Psoas muscle (tissue), 7 donors: ENCODE measurements at regions not wholly inside any gene's neighbourhood (a gene's known extent, or its start where the extent isn't known, plus 50 kb on each side); places are given as distances from the start of the nearest gene placed in this dataset.

Experiments
- ATAC-seq, 4 donors: fragments of 200-7000 bp; cut with Tn5 transposase; one replicate each; pipeline ENCODE4 v1.9.1; 2020; ENCODE audit warnings: moderate library complexity in 3 of 4, mild to moderate bottlenecking in 2 of 4
- DNase-seq, 2 donors: peaks; one replicate each; pipeline ENCODE4 v3.0.0-alpha.2; 2020
- H3K27ac ChIP-seq: fragments of 200-600 bp; one replicate; pipeline ENCODE4 v1.8.0; 2022
- H3K27me3 ChIP-seq, 3 donors: fragments of 200-600 bp in 1 of 3; one replicate each; pipeline versions ENCODE4 v1.6.1 to v1.8.0; 2013 to 2022; ENCODE audit warnings: low read length in 2 of 3, mild to moderate bottlenecking in 2 of 3, moderate library complexity in 1 of 3; ENCODE audit not compliant: insufficient read depth in 3 of 3
- H3K36me3 ChIP-seq, 2 donors: fragments of 200-600 bp in 1 of 2; one replicate each; pipeline versions ENCODE4 v1.6.1 to v1.8.0; 2013 to 2022; ENCODE audit warnings: low read depth in 1 of 2, mild to moderate bottlenecking in 1 of 2, moderate library complexity in 1 of 2; ENCODE audit not compliant: insufficient read depth in 1 of 2
- H3K4me1 ChIP-seq: fragments of 200-600 bp; one replicate; pipeline ENCODE4 v1.8.0; 2022
- H3K4me3 ChIP-seq: fragments of 200-600 bp; one replicate; pipeline ENCODE4 v1.8.0; 2022; ENCODE audit warnings: mild to moderate bottlenecking
- H3K9me3 ChIP-seq: fragments of 200-600 bp; one replicate; pipeline ENCODE4 v1.8.0; 2022
- WGBS, 3 donors: extraction: QIAGEN DNeasy Blood & Tissue Kit; methylation state at CpG; one replicate each; pipeline versions ENCODE4 v1.1.6 to v1.1.7; 2013; 5-methylcytosine and 5-hydroxymethylcytosine counted together
- intact Hi-C, 2 donors: fragments of 100-400 bp; cut with DNase I; formaldehyde crosslinking; loops; one replicate each; pipeline versions ENCODE4 v1.11.0 to v1.14.2; 2022
- TF ChIP-seq, protein P1 (sequence below): fragments of 200-600 bp; IDR thresholded peaks from one replicate; pipeline ENCODE4 v1.8.0; 2022; ENCODE audit warnings: antibody characterized with exemption
- donor health status: healthy with polysubstance abuse.
- donor health status: DM: no; HTN: no; CAD: no; lungs with moderate emphysema.
- donor health status: Bipolar disorder and iron deficiency.
- donor health status: healthy.
- donor health status: DM: yes; HTN: yes; CAD: no.
- donor health status: DM: no; HTN: no; CAD: no.
- donor health status: DM: yes; HTN: yes; CAD: no.

GRCh38 chr14:34014936-34015335 lies 64.1 kb upstream of the EGLN3 start:
- intact Hi-C loops: loop anchor here in 1 of 2 donors (5.0 kb wide), 1 partner anchor 92 kb away; no protein-coding TSS in a partner anchor
- TF ChIP-seq, protein P1, sequence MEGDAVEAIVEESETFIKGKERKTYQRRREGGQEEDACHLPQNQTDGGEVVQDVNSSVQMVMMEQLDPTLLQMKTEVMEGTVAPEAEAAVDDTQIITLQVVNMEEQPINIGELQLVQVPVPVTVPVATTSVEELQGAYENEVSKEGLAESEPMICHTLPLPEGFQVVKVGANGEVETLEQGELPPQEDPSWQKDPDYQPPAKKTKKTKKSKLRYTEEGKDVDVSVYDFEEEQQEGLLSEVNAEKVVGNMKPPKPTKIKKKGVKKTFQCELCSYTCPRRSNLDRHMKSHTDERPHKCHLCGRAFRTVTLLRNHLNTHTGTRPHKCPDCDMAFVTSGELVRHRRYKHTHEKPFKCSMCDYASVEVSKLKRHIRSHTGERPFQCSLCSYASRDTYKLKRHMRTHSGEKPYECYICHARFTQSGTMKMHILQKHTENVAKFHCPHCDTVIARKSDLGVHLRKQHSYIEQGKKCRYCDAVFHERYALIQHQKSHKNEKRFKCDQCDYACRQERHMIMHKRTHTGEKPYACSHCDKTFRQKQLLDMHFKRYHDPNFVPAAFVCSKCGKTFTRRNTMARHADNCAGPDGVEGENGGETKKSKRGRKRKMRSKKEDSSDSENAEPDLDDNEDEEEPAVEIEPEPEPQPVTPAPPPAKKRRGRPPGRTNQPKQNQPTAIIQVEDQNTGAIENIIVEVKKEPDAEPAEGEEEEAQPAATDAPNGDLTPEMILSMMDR: no peak
- H3K36me3 ChIP-seq: no peaks in the 10 kb centered on the region
- no peaks in the 10 kb centered on the region for H3K27me3 ChIP-seq
- peaks cover 15% of the 10 kb centered on the region for H3K4me1 ChIP-seq
- ATAC-seq (no peak), DNase-seq (no peak)
- no peaks in the 10 kb centered on the region for H3K9me3 ChIP-seq
- no peak overlapping the region for H3K4me3 ChIP-seq
- 90 to 98% (median 90%) methylated on average over 3 of the region's 3 CpGs for WGBS, 3 donors
- no peak overlapping the region for H3K27ac ChIP-seq

- 47 to 68% (median 49%) methylated on average over 4 of the region's 4 CpGs for WGBS, 3 donors
- intact Hi-C loops: loop anchor here in 1 of 2 donors (5.0 kb wide), 1 partner anchor 94 kb away; no protein-coding TSS in a partner anchor
- Histone ChIP-seq H3K4me3 (no peak overlapping the region), H3K9me3 (peaks cover 3% of the 10 kb centered on the region), H3K36me3 (no peaks in the 10 kb centered on the region), H3K27ac (no peak overlapping the region), H3K4me1 (peaks cover 5% of the 10 kb centered on the region), H3K27me3 (no peaks in the 10 kb centered on the region)
- DNase-seq: no peak
- ATAC-seq: no peak
- TF ChIP-seq, protein P1: no peak
Observed at GRCh38 chr14:34013721-34014060, 62.8 kb upstream of the EGLN3 start.

DNA sequence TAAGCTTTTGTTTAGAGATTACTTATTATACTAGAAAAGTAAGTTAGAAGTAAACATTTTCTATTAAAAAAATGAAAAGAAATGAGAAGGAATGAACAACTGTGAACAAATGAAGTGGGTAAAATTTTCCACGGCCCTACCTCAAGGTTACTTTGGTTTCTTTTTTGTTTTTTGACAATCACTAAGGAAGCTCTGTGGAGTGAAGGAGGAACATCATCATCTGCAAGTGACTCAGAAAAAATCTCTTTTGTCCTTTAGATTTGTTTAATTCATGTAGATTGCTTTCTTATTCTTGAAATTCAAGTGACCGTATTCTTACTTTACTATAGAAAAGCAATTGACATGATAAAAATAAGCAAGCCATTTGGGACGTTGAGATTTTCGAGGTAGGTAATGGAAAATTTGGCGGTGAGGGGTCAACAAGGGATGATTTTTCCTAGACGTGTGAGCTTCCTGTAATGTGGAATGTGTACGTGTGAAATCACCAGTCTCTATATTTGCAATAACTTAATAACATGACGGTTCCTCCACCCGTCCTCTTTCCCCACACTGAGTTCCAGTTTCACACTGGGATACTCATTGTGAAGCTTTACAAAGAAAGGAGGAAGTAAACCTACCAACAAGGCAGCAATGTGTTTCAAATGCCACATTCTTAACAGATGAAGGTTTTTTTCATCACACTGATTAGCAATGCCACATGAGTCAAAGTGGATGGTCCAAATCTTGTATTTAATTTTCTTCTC lies 62.3 kb upstream of the EGLN3 start:
- ATAC-seq: no peak
- H3K27me3 ChIP-seq: no peaks in the 10 kb centered on the region
- H3K9me3 ChIP-seq: peaks cover 3% of the 10 kb centered on the region
- intact Hi-C loops: loop anchor here in 1 of 2 donors (5.0 kb wide), 1 partner anchor 94 kb away; no protein-coding TSS in a partner anchor
- TF ChIP-seq, protein P1: no peak
- 71 to 77% (median 76%) methylated on average over 9 of the region's 9 CpGs for WGBS, 3 donors
- no peaks in the 10 kb centered on the region for H3K36me3 ChIP-seq
- no peak overlapping the region for H3K27ac ChIP-seq
- H3K4me3 ChIP-seq: no peak overlapping the region
- no peak for DNase-seq
- peaks cover 2% of the 10 kb centered on the region for H3K4me1 ChIP-seq

GRCh38 chr14:34012369-34012768 lies 61.5 kb upstream of the EGLN3 start:
- intact Hi-C loops: loop anchor here in 1 of 2 donors (5.0 kb wide), 1 partner anchor 95 kb away; no protein-coding TSS in a partner anchor
- TF ChIP-seq, protein P1: no peak
- ATAC-seq (no peak), DNase-seq (no peak)
- Histone ChIP-seq H3K4me3 (no peak overlapping the region), H3K9me3 (peaks cover 3% of the 10 kb centered on the region), H3K27ac (no peak overlapping the region), H3K27me3 (no peaks in the 10 kb centered on the region), H3K4me1 (no peaks in the 10 kb centered on the region), H3K36me3 (no peaks in the 10 kb centered on the region)
- 89 to 93% (median 90%) methylated on average over 6 of the region's 6 CpGs for WGBS, 3 donors
